Osteocyte (in vitro differentiated cells): ENCODE measurements at regions not wholly inside any gene's neighbourhood (a gene's known extent, or its start where the extent isn't known, plus 50 kb on each side); places are given as distances from the start of the nearest gene placed in this dataset.
"Not testable (repeated sequence)": the region's sequence is repeated elsewhere in the genome, so short reads cannot be mapped to it uniquely, and the experiment has no call there.

Experiments used
- DNase-seq: peaks from one replicate; pipeline ENCODE4 v3.0.0; 2021; ENCODE audit warnings: mixed read lengths; ENCODE audit not compliant: unreplicated experiment; ENCODE audit errors: extremely low spot score
- H3K27ac Mint-ChIP-seq: one replicate; pipeline ENCODE4 v1.8.0; 2021; ENCODE audit warnings: mild to moderate bottlenecking, mixed read lengths; ENCODE audit not compliant: unreplicated experiment
- H3K27me3 Mint-ChIP-seq: one replicate; pipeline ENCODE4 v1.8.0; 2021; ENCODE audit warnings: mixed read lengths; ENCODE audit not compliant: unreplicated experiment
- H3K36me3 Mint-ChIP-seq: one replicate; pipeline ENCODE4 v1.8.0; 2021; ENCODE audit warnings: mixed read lengths; ENCODE audit not compliant: unreplicated experiment
- H3K4me1 Mint-ChIP-seq: one replicate; pipeline ENCODE4 v1.8.0; 2021; ENCODE audit warnings: mixed read lengths; ENCODE audit not compliant: unreplicated experiment
- H3K4me3 Mint-ChIP-seq: one replicate; pipeline ENCODE4 v1.8.0; 2021; ENCODE audit warnings: mild to moderate bottlenecking, moderate library complexity, mixed read lengths; ENCODE audit not compliant: unreplicated experiment
- H3K9me3 Mint-ChIP-seq: one replicate; pipeline ENCODE4 v1.8.0; 2021; ENCODE audit warnings: mixed read lengths; ENCODE audit not compliant: unreplicated experiment
- TF ChIP-seq, protein P1 (sequence below): fragments of 200-600 bp; sonication (generic); IDR thresholded peaks from 2 replicates; pipeline ENCODE4 v1.5.0; 2021; ENCODE audit warnings: antibody characterized with exemption, mild to moderate bottlenecking, moderate library complexity

- H3K4me3 Mint-ChIP-seq, H3K4me1 Mint-ChIP-seq, H3K27ac Mint-ChIP-seq, H3K36me3 Mint-ChIP-seq, H3K27me3 Mint-ChIP-seq, DNase-seq: not testable (repeated sequence)
- H3K9me3 Mint-ChIP-seq, result peaks cover 23% of the 10 kb centered on the region
Measured at GRCh38 chr4:142897518-142897917, 51.4 kb upstream of the INPP4B start.

DNA sequence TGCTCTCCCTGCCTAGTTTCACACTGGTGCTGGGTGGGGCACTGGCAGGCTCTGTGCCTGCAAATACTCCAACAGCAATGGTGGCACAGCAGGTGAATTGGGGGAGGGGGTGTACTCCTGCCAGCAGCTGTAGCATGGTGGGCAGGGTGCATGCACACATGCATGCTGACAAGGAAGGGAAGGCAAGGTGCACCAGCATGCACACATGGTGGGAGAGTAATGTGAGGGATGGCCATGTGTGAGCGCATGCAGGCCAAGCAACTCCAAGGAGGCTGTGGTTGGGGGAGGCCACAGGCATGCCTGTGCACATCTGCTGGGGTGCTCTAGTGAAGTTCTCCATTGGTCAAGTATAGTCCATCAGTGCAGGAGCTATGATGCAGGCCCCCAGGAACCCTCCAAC lies 54.5 kb upstream of the INPP4B start:
- TF ChIP-seq, protein P1, sequence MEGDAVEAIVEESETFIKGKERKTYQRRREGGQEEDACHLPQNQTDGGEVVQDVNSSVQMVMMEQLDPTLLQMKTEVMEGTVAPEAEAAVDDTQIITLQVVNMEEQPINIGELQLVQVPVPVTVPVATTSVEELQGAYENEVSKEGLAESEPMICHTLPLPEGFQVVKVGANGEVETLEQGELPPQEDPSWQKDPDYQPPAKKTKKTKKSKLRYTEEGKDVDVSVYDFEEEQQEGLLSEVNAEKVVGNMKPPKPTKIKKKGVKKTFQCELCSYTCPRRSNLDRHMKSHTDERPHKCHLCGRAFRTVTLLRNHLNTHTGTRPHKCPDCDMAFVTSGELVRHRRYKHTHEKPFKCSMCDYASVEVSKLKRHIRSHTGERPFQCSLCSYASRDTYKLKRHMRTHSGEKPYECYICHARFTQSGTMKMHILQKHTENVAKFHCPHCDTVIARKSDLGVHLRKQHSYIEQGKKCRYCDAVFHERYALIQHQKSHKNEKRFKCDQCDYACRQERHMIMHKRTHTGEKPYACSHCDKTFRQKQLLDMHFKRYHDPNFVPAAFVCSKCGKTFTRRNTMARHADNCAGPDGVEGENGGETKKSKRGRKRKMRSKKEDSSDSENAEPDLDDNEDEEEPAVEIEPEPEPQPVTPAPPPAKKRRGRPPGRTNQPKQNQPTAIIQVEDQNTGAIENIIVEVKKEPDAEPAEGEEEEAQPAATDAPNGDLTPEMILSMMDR, result no peak
- no peak overlapping the region for H3K27ac Mint-ChIP-seq
- H3K9me3 Mint-ChIP-seq, result peaks cover 9% of the 10 kb centered on the region
- no peak overlapping the region for H3K4me3 Mint-ChIP-seq
- DNase-seq, result no peak
- H3K4me1 Mint-ChIP-seq, result no peaks in the 10 kb centered on the region
- H3K36me3 Mint-ChIP-seq, result no peaks in the 10 kb centered on the region
- no peaks in the 10 kb centered on the region for H3K27me3 Mint-ChIP-seq

DNA sequence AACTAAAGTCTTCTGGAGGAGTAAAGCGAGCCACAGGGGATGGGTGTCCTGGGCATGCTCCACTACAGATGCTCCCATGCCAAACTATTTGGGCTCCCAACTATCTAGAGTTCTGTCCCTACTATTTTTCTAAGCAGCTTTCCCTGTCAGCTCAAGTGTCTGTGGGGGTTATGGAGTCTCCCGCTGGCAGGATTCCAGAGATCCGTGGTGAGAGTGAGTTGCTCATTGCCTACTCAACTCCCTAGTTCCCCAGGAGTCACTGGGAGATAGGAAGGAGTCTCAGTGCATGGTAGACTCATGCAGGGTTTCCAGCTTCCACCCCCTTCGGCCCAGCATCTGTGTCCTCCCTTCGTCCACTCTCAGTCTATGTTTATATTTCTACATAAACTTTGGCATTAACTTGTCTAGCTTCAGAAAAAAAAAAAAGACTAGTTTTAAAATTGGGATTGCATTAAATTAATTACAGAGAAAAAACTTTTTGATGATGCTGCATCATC lies 55.1 kb upstream of the INPP4B start:
- TF ChIP-seq, protein P1, result no peak
- no peaks in the 10 kb centered on the region for H3K4me1 Mint-ChIP-seq
- H3K4me3 Mint-ChIP-seq, result no peak overlapping the region
- H3K9me3 Mint-ChIP-seq, result peaks cover 14% of the 10 kb centered on the region
- no peak for DNase-seq
- no peak overlapping the region for H3K27ac Mint-ChIP-seq
- H3K36me3 Mint-ChIP-seq, result no peaks in the 10 kb centered on the region
- peaks cover 2% of the 10 kb centered on the region for H3K27me3 Mint-ChIP-seq

DNA sequence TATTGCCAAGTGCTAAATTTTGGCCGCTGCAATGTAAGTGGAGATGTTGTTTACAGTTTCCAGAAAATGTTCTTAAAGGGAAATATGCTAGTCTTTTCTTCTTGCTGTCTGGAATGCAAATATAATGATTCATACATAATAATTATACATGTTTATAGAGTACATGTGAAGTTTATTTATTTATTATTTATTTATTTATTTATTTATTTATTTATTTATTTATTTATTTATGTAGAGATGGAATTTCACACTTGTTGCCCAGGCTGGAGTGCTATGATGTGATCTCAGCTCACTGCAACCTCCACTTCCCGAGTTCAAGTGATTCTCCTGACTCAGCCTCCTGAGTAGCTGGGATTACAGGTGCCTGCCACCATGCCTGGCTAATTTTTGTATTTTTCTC lies 57.5 kb upstream of the INPP4B start:
- not testable (repeated sequence) for H3K27ac Mint-ChIP-seq, DNase-seq, H3K4me1 Mint-ChIP-seq, H3K36me3 Mint-ChIP-seq, H3K27me3 Mint-ChIP-seq, H3K4me3 Mint-ChIP-seq
- peaks cover 16% of the 10 kb centered on the region for H3K9me3 Mint-ChIP-seq

DNA sequence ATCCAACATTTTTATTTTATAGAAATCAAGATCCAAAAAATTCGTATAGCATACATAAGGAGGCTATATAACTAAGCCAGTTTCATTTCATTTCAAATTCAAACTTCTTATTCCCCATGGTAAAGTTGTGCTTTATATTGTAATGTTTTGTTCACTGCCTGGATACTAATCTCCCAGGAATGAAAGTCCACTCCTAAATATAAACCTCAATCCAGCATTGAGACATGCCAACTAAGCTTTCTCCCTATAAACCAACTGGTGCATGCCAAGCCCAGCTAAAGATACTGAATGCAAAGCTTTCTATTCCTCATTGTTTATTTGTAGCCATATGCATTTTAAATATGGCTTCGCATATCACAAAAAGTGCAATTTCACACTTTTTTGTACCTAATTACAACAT lies 63.8 kb upstream of the INPP4B start:
- H3K4me1 Mint-ChIP-seq, result no peaks in the 10 kb centered on the region
- TF ChIP-seq, protein P1, result no peak
- peaks cover 14% of the 10 kb centered on the region for H3K9me3 Mint-ChIP-seq
- peaks cover 12% of the 10 kb centered on the region for H3K27me3 Mint-ChIP-seq
- DNase-seq, result no peak
- H3K36me3 Mint-ChIP-seq, result no peaks in the 10 kb centered on the region
- no peak overlapping the region for H3K27ac Mint-ChIP-seq
- no peak overlapping the region for H3K4me3 Mint-ChIP-seq

DNA sequence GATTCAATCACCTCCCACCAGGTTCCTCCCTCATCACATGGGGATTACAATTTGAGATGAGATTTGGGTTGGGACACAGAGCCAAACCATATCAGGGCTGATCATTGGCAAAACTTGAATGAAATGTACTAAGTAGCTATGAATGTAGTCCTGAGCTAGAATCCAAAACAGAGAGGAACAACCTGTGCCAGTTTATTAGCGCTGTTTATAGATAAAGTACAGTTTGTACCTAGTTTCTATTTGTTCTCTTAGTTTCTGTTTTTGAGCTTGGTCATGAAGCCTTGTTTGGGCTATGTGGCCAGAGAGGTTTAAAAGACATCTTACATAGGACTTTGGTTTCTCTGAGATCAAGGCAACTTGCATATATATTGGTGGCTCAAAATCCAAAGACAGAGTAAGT lies 66.9 kb upstream of the INPP4B start:
- Mint-ChIP-seq H3K4me3 (no peak overlapping the region), H3K27me3 (peaks cover 8% of the 10 kb centered on the region), H3K27ac (no peak overlapping the region), H3K36me3 (no peaks in the 10 kb centered on the region), H3K9me3 (no peaks in the 10 kb centered on the region), H3K4me1 (no peaks in the 10 kb centered on the region)
- DNase-seq, result no peak
- TF ChIP-seq, protein P1, result no peak
